SU-DHL-6 (cell line): ENCODE measurements at regions not wholly inside any gene's neighbourhood (a gene's known extent, or its start where the extent isn't known, plus 50 kb on each side); places are given as distances from the start of the nearest gene placed in this dataset.

Experiments
- H2AFZ ChIP-seq: fragments of 200-600 bp; sonication (generic); 2 replicates; pipeline ENCODE4 v1.6.1; 2014; ENCODE audit warnings: low read depth, mild to moderate bottlenecking, moderate library complexity, mixed read lengths, antibody characterized with exemption, low read length; ENCODE audit not compliant: severe bottlenecking
- H3F3A ChIP-seq: fragments of 200-600 bp; shearing (Covaris generic); 2 replicates; pipeline ENCODE4 v1.6.0; 2016; ENCODE audit warnings: antibody characterized with exemption, mild to moderate bottlenecking; ENCODE audit not compliant: insufficient read depth
- H3K27ac ChIP-seq: fragments of 200-600 bp; sonication (generic); 2 replicates; pipeline ENCODE4 v1.5.1; 2016; ENCODE audit warnings: low read depth, mild to moderate bottlenecking, low read length, moderate library complexity, mixed read lengths
- H3K27me3 ChIP-seq: fragments of 200-600 bp; sonication (generic), shearing (Covaris generic); 2 replicates; pipeline ENCODE4 v1.6.0; 2014; ENCODE audit warnings: mild to moderate bottlenecking, low read length
- H3K36me3 ChIP-seq: fragments of 200-600 bp; sonication (generic); 2 replicates; pipeline ENCODE4 v1.6.1; 2014; ENCODE audit warnings: mild to moderate bottlenecking, low read length, mixed read lengths
- H3K4me2 ChIP-seq: fragments of 300-600, 200-600 bp; shearing (Covaris generic), sonication (generic); 2 replicates; pipeline ENCODE4 v1.6.0; 2014; ENCODE audit warnings: low read length, low read depth, mild to moderate bottlenecking; ENCODE audit not compliant: poor library complexity, severe bottlenecking
- H3K4me3 ChIP-seq: fragments of 200-600 bp; sonication (generic); 2 replicates; pipeline ENCODE4 v1.5.1; 2014; ENCODE audit warnings: antibody characterized with exemption, low read length, mild to moderate bottlenecking, mixed read lengths; ENCODE audit not compliant: insufficient read depth, poor library complexity, severe bottlenecking
- H3K79me2 ChIP-seq: fragments of 200-600 bp; sonication (generic); 2 replicates; pipeline ENCODE4 v1.6.1; 2014; ENCODE audit warnings: mild to moderate bottlenecking, low read length, moderate library complexity; ENCODE audit not compliant: insufficient read depth
- H3K9ac ChIP-seq: fragments of 200-600 bp; sonication (generic); 2 replicates; pipeline ENCODE4 v1.7.0; 2014; ENCODE audit warnings: mild to moderate bottlenecking, low read length
- H3K9me2 ChIP-seq: fragments of 200-600 bp; sonication (generic); replicated peaks from 2 replicates; pipeline ENCODE4 v1.6.1; 2014; ENCODE audit warnings: low read length; ENCODE audit not compliant: insufficient read depth
- H3K9me3 ChIP-seq: fragments of 200-600 bp; sonication (generic); 2 replicates; pipeline ENCODE4 v1.6.1; 2014; ENCODE audit warnings: low read length, mixed read lengths; ENCODE audit not compliant: insufficient read depth
- H4K20me1 ChIP-seq: fragments of 200-600 bp; sonication (generic); 2 replicates; pipeline ENCODE4 v1.6.1; 2014; ENCODE audit warnings: low read depth, mild to moderate bottlenecking, antibody characterized with exemption, low read length, moderate library complexity, mixed read lengths
- CTCF ChIP-seq: fragments of 200-600 bp; sonication (generic); IDR thresholded peaks from one replicate; pipeline ENCODE4 v1.5.1; 2017; ENCODE audit warnings: antibody characterized with exemption, mild to moderate bottlenecking, low read length, moderate library complexity; ENCODE audit not compliant: insufficient read depth, poor library complexity, severe bottlenecking
- EZH2phosphoT487 ChIP-seq: fragments of 200-600 bp; sonication (generic), shearing (Covaris generic); conservative IDR thresholded peaks from 2 replicates; pipeline ENCODE4 v1.6.1; 2018; ENCODE audit warnings: mild to moderate bottlenecking, antibody characterized with exemption, low read length, moderate library complexity, mixed read lengths

- Histone ChIP-seq H3K9ac (no peak overlapping the region), H3K4me3 (no peak overlapping the region), H3K27ac (no peak overlapping the region), H3K79me2 (no peaks in the 10 kb centered on the region), H3K9me2 (no peaks in the 10 kb centered on the region), H3K36me3 (no peaks in the 10 kb centered on the region), H3K4me2 (no peak overlapping the region), H3F3A (no peaks in the 10 kb centered on the region), H2AFZ (no peak overlapping the region), H4K20me1 (no peaks in the 10 kb centered on the region), H3K27me3 (no peaks in the 10 kb centered on the region), H3K9me3 (no peaks in the 10 kb centered on the region)
- TF ChIP-seq CTCF (no peak), EZH2phosphoT487 (no peak)
These were observed 294.8 kb downstream of the NR2F2 start for GRCh38 chr15:96625256-96625655.

GRCh38 chr15:96627031-96627568, 296.6 kb downstream of the NR2F2 start:
- no peak overlapping the region for H3K27ac ChIP-seq
- H3K9ac ChIP-seq = no peak overlapping the region
- no peaks in the 10 kb centered on the region for H3K9me3 ChIP-seq
- H3K36me3 ChIP-seq = no peaks in the 10 kb centered on the region
- H3F3A ChIP-seq = no peaks in the 10 kb centered on the region
- no peak overlapping the region for H2AFZ ChIP-seq
- no peak overlapping the region for H3K4me3 ChIP-seq
- no peaks in the 10 kb centered on the region for H3K79me2 ChIP-seq
- no peak overlapping the region for H3K4me2 ChIP-seq
- TF ChIP-seq EZH2phosphoT487 (no peak), CTCF (no peak)
- no peaks in the 10 kb centered on the region for H3K9me2 ChIP-seq
- H3K27me3 ChIP-seq = no peaks in the 10 kb centered on the region
- H4K20me1 ChIP-seq = no peaks in the 10 kb centered on the region

- Histone ChIP-seq H2AFZ (no peak overlapping the region), H3K4me3 (no peak overlapping the region), H3K36me3 (no peaks in the 10 kb centered on the region), H3K9ac (no peak overlapping the region), H3K79me2 (no peaks in the 10 kb centered on the region), H3K9me2 (no peaks in the 10 kb centered on the region), H3K9me3 (no peaks in the 10 kb centered on the region), H3K4me2 (no peak overlapping the region), H3K27me3 (no peaks in the 10 kb centered on the region), H4K20me1 (no peaks in the 10 kb centered on the region), H3K27ac (no peak overlapping the region), H3F3A (no peaks in the 10 kb centered on the region)
- TF ChIP-seq CTCF (no peak), EZH2phosphoT487 (no peak)
These were observed 299.0 kb downstream of the NR2F2 start for GRCh38 chr15:96629511-96629910.
